Glomerular endothelial cell (primary cell): ENCODE measurements at regions not wholly inside any gene's neighbourhood (a gene's known extent, or its start where the extent isn't known, plus 50 kb on each side); places are given as distances from the start of the nearest gene placed in this dataset.

Experiments
- DNase-seq: peaks from one replicate; pipeline ENCODE4 v3.0.0-alpha.2; 2011; ENCODE audit warnings: low read depth, low spot score; ENCODE audit errors: extremely low read depth

- no peak for DNase-seq
These were observed 59.0 kb upstream of the MINAR1 start for GRCh38 chr15:79373113-79373512.

GRCh38 chr15:79373728-79374127 is 58.4 kb upstream of the MINAR1 start:
- DNase-seq, result no peak

GRCh38 chr15:79376383-79376782 is 55.8 kb upstream of the MINAR1 start:
- DNase-seq, result no peak

GRCh38 chr15:79378394-79379109 is 53.6 kb upstream of the MINAR1 start:
- DNase-seq, result no peak

- DNase-seq, result peak; percentile 48
These were observed 51.2 kb upstream of the MINAR1 start for GRCh38 chr15:79380755-79381497.

- DNase-seq, result no peak
These were observed 50.5 kb upstream of the MINAR1 start for GRCh38 chr15:79381593-79381992.
